ENCODE measurements at regions not wholly inside any gene's neighbourhood (a gene's known extent, or its start where the extent isn't known, plus 50 kb on each side); places are given as distances from the start of the nearest gene placed in this dataset.
"Not testable (repeated sequence)": the region's sequence is repeated elsewhere in the genome, so short reads cannot be mapped to it uniquely, and the experiment has no call there.

DNA sequence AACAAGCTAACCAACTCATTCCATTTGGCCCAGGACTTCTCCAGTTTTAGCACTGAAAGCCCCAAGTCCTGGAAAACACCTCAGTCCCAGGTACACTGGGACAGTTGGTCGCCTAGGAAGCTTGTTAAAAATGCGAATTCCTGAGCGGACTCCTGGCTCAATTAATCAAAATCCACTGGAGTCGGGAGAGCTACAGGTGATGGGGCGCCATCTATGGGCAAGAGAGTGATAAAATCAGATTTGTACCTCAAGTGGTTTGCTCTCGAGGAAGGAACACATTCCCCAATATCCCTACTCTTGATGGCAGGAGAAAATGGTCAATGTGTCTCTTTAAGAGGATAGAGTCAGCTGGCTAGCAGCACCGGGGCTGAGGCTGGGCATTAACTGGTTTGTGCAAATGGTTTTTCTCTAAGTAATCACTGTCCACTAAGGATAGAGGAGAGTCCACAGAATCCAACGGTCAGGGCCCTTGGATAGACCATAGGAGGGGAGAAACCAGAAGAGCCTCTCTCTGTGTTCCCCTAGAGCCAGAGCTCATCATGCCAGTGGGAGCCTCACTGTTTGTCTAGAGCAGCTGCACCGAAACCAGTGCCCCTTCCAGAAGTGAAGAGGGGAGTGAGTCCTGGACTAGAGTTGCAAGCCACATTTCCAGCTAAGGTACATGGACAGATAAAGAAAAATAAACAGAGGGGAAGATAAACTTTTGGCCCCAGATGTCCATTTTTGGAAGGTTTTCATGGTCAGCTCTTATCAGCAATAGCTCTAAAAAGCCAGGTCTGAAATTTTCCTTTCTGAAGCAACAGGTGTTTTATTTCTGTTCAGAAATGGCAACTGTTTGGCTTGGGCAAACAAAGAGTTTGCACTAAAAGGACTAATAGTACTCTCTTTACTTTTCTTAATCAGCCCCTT lies 148.5 kb downstream of the TENT5C start:
- peak; percentile 49 for DNase-seq (ENCODE audit: low spot score)

DNA sequence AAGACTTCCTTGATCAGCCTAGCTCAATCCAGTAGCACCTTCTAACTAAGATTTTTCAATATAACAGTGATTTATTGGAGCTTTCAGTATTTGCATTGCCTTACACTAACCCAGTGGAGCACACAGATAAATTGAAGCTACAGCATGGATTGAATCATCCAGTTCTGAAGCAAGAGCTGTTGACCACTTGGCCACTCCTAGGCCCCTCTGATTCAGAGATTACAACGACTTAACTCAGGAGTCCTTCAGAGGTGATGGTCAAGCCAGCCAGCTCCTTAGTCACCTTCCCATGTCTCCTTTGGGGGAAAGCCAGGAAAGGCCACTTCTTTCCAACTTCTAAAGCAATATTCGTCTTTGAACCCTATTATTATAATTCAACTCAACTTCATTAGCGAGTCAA lies 151.8 kb downstream of the TENT5C start:
- no peak for DNase-seq (ENCODE audit: low spot score)

DNA sequence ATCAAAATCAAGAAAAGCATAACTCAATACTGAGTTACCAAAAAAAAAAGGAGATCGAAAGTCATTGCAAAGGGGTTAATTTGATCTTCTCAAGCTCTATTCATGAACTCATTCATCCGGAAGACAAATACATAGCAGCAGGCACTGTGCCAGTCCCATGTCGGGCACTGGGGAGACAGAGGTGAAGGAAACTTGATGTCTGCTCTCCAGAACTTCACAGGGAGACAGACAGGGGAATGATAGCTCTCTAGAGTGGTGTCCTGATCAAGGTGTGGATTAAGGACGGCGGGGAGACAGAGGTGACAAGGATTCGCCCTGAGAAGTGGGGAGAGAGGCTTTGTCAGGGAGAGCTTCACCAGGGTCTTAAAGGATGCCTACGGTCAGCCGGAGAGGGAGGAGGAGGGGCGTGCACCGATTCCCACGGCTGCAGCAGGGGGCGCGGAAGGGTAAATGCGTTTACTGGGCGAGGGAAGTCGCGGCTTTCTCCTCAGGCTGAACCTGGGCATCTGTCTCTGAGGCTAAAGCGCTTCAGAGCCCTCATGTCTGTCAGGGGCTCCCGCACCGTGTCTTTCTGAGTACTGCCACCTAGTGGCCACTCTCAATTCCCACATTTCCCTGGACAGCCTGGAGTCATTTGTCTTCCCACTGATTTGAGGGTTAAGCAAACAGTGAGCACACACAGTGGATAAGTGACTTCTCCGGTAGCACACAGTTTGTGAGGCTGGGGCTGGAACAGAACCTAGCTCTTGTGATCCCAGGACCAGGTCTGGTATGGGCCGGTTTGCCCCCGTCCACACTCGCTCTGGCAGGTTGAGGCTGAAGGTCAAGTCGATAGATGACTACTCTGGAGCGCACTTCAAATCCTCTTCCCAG lies 152.8 kb downstream of the TENT5C start:
- DNase-seq (ENCODE audit: low spot score) = peak; percentile 78

DNA sequence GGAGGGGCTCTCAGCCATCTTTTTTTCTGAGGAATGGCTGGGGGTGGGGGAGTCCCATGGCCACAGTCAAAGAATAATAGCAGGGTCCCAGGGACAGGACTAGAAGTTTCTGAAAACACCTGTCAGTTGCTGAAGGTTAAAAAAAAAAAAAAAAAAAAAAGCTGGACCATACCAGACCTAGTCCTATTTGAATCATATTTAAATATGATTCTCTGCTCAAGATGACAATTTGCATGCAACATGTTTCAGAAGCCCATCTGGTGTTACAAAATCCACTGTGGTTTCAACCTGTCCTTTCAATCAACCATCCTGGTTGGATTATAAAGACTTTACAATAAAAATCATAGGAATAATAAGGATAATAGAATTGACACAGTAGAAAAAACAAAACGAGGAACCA lies 153.7 kb downstream of the TENT5C start:
- DNase-seq (ENCODE audit: low spot score) = no peak

DNA sequence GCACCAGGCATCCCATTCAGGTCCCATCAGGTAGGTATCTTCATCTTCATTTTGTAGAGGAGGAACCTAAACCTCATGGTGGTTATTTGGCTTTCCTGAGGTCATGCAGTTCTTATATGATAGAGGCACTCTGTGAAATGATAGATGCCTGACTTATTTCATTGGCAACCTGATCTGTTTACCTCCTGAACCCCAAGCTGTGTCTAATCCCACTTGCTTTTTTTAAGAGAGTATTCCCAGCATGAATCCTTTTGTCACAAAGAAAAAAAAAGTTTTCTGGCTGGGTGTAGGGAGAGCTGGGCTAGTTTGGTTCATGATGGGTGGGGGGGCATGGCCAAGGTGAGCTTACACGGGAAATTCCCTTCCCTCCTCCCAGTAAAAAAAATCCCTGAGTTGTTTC lies 154.2 kb downstream of the TENT5C start:
- no peak for DNase-seq (ENCODE audit: low spot score)

DNA sequence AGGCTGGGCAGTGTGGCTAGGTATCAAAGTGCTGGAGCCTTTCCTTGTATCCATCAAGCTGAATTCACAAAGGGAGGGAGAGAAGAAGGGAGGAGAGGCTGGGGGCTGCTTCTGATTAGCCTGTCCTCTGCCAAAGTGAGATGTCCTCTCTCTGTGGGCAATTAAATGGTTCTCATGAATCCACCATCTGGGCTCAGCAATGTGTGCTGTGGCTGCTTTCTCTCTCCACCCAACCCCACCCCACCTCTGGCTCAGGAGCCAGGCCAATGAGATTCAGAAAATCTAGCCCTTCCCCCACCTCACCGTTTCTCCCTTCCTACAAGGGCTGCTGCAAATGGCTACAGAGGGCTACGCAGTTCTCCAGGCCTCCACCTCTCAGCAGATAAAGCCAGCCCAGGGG lies 154.6 kb downstream of the TENT5C start:
- DNase-seq (ENCODE audit: low spot score) = no peak

DNA sequence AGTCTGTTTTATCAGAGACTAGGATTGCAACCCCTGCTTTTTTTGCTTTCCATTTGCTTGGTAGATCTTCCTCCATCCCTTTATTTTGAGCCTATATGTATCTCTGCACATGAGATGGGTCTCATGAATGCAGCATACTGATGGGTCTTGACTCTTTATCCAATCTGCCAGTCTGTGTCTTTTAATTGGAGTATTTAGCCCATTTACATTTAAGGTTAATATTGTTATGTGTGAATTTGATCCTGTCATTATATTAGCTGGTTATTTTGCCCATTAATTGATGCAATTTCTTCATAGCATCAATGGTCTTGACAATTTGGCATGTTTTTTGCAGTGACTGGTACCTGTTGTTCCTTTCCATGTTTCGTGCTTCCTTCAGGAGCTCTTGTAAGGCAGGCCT lies 161.7 kb downstream of the GDAP2 start:
- not testable (repeated sequence) for DNase-seq (ENCODE audit: low spot score)

DNA sequence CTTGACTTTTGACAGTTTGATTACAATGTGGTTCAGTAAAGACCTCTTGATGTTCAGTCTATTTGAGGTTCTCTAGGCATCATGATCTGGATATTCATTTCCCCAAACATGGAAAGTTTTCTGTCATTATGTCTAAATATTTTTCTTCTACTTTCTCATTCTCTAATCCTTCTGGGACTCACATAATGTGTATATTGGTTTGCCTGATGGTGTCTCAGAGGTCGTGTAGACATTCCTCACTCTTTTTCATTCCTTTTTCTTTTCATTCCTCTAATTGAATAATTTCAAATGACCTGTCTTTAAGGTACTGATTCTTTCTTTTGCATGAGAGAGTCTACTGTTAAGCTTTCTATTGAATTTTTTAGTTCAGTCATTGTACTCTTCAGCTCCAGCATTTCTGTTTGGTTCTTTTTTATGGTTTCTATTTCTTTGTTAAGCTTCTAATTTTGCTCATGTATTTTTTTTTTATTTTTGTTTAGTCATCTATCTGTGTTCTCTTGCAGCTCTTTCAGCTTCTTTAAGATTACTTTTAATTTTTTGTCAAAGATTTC lies 158.4 kb downstream of the GDAP2 start:
- no peak for DNase-seq (ENCODE audit: low spot score)

DNA sequence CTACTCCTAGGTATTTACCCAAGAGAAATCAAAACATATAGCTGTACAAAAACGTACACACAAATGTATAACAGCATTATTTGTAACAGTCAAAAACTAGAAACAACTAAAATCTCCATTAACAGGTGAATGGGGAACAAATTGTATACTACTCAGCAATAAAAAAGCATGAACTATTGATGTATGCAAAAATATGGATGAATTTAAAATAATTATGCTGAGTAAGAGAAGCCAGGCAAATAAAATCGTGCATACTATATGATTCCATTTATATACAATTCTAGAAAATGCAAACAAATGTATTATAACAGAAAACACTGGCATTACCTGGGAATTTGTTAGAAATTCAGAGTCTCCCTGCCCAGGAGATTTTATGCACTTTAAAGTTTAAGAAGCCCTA lies 150.1 kb downstream of the GDAP2 start:
- DNase-seq (ENCODE audit: low spot score) = no peak

DNA sequence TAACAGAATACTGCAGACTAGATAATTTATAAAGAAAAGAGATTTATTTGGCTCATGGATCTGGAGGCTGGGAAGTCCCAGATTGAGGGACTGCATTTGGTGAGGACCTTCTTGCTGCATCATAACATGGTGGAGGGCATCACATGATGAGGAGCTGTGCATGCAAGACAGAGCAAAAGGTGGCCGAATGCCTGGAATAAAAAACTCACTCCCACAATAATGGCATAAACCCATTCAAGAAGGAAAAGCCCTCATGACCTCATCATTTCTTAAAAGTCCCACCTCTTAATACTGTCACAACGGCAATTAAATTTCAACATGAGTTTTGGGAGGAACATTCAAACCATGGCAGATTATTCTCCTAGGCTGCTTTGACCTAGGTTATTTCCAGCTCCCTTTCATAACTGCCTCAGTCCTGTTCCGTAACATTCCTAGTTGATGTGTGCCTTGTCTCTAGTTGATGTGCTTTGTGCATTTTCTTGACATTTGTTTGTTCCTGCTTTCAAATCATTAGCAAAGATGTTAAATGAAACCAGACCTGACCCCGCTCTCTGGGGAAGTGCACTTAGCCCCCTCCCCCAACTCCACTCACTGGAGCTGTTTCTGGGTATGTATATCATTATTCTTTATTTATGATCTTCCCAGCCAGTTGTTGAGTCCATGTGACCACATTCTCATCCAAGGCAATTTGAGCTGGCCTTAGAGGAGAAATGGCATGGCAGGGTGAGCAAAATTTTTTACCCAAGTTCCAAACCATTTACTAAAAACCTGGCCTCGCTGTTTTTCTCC lies 148.5 kb downstream of the GDAP2 start:
- DNase-seq (ENCODE audit: low spot score) = no peak

DNA sequence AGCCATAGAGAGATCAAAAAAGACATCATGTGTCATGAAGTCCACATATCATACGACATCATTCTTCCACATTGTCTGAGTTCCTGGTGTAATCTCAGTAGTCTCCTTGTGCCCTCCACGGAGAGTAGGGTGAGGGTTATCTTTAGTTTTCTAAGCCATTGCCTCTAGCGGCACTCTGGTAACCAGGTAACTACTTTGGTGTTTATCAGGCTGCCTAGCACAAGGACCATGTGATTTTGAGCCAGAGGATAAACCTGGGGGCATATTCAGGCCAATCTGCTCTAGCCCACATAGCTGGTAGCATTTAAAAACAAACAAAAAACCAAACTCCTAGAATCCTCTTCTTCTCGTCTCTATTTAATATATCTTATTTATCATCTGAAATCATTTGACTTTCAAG lies 147.4 kb downstream of the GDAP2 start:
- DNase-seq (ENCODE audit: low spot score) = no peak

DNA sequence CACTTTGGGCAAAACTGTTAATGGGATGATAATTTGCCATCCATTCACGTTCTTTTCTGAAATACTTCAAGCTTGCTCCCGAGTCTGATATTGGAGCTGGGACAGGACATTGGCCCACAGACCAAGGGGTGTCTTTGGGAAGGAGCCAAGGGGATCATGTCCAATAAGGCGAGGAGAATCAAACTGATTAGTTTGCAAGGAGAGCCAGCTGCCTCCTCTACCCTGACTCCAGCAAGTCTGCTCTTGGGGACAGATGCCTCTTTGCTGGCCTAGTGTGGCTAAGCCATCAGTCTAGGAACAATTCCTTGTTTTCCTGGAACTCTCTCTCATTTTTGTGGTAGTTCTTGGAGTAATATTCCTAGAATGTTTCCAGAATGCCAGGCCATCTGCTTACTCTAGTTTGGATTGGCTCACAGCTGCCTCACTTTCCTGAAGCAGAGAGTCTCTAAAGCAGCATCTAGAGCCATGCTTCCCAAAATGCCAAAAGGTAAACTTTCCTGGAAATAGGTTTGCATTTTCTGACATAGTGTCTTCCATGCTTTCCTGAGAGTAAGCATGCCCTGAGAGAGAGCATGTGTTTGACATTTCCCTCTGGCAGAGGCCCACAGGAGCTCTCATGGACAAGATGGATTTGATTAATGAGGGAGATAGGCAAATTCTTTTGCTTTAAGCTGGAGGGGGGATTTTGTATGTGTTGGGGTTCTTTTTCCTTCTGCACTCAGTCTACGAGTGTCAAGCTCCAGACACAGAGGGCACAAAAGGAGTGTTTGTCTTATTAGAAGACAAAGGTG lies 145.6 kb downstream of the GDAP2 start:
- no peak for DNase-seq (ENCODE audit: low spot score)

DNA sequence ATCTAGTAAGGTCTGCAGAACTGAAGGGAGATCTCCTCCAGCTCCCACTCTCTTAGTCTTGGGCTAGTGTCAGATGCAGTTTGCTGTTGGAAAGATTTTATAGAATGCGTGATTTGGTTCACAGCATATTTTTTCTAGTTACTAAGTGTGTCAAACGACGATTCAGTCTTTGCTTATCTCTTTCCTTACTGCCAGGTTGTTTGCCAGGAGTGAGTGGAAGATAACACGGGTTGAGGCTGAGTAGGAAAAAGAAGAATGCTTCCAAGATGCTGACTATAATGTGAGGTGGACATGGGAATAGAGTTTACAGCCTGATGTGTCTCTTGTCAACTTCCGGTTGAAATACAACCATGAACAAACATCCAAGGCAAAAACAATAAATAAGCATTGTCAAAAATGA lies 141.4 kb downstream of the GDAP2 start:
- no peak for DNase-seq (ENCODE audit: low spot score)

DNA sequence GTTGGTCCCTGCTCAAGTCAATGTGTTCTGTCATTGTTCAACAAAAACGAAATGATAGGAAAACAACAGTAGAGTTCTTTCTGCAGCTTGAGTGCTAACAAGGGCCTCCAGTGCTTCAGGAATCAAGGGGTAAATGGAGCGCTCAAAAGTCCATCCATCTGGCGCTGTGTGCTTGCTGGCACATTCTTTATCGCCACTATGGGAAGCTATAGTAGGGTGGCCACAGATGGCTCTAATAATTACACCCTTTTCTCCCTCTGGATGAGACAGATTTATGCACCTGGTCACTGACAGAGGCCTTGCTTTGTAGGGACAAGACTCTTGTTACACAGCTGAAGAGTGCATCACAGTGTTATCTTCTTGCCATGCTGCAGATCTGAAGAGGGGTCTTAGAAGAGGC lies 136.0 kb downstream of the GDAP2 start:
- no peak for DNase-seq (ENCODE audit: low spot score)

DNA sequence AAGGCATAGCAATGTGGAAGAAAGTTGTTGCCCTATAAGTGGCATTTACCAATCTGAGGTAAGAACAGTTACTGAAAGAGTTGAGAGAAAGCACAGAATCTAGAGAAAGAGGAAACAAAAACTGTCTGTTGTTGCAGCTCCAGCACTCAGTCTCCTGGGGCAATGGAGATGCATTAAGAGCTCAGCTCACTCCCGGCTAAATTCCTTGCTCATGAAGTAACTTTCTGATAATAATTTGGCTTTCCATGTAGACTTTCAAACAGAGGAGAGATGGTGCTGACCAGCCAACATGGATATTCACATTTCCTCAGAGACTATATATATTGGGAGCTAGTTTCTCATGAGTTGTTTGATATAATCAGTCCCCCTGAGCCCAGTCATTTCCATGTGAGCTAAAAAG lies 135.3 kb downstream of the GDAP2 start:
- DNase-seq (ENCODE audit: low spot score) = no peak

DNA sequence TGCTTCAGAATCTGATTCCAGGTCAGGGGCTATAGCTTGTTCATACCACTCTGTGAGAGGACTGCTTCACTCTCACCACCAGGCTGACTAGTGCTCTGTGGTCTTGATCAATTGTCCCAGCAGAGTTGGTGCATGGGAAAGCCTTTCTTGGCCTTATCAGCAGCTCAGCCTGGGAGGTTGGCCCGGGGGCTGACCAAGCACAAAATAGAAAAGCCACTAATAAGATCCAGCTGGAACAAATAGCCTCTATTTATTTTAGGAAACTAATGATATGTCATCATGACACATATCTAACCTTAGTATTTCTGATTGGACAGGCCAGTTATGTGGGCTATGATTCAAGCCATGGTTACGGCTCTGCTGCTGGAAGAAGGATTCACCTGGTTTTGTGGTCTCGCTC lies 134.2 kb downstream of the GDAP2 start:
- DNase-seq (ENCODE audit: low spot score) = no peak

DNA sequence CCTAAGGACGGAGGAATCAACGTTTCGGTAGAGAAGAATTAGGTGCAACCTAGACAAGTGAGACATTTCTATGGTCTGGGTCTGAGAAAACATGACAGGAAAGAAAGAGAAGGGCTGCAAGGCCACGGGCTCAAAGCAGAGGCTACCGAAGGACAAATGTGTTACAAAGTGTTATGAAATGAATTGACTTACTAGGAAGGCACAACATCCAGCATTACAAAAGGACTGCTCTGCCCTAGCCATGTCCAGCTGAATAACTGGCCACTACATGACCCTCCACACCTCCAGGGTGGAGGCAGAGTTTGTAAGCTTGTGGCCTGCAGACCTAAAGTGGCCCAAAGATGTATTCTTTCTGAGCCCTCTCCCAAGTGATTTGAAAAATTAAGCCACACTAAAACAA lies 133.6 kb downstream of the GDAP2 start:
- DNase-seq (ENCODE audit: low spot score) = no peak

DNA sequence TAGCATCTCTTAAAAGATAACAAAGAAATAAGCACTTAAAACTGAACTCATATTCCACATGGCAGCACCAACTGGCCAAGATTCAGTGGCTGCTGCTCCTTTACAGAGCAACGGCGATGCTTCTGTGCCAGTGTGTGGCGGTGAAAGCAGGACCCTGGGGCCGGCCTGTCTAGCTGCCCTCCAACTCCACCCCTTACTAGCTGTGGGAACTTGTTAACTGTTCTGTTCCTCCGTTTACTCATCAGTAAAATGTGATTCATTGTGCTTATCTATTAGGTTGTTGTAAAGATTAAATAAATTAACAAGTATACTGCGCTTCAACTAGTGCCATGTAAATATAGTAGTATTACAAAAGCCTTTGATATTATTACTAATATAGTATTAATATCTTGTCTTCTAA lies 133.2 kb downstream of the GDAP2 start:
- no peak for DNase-seq (ENCODE audit: low spot score)

DNA sequence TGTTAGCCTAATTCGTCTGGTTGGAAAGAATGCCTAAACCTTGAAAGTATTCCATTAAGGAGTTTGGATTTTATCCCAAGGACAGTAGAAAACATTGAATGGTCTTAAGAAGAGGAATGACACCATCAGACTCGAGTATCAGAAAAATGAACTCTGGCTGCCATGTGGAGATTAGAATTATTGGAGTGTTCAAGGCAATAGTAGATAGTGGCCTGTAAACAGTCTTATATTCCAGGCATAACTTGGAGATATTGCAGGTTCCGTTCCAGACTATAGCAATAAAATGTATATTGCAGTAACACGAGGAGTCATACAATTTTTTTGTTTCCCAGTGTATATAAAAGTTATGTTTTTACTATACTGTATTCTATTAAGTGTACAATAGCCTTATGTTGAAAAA lies 130.9 kb downstream of the GDAP2 start:
- DNase-seq (ENCODE audit: low spot score) = no peak

DNA sequence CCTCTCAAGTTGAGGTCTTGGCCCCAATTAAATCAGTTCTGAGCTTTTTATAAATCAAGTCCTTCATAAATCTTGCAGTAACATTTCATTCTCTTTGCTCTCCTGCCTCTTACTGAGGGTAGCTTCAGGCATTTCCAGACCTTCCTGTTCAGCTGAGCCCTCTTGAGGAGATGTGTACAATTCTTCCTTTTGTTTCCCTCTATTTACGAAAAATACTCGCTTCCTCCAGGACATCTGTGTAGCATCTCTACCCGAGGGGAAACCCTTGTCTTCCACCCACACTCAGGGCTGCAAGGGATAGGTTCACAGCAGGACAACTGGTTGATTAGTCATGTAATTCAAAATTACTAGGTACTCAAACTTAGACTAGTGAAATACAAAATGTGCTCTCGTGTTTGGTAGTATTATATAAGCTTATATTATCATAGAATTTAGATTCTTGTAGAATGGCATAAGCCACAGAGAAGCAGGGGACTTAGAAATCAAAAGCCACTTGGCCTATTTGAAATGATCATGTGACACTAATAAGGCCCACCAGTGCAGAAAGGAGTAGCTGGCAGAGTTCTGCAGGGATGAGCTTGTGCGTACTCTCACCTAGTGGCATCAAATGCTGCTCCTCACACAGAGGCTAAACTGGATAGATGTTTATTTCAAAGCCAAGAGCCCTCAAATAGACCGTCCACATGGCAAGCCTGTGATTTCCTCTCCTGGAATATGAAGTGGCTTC lies 126.7 kb downstream of the GDAP2 start:
- no peak for DNase-seq (ENCODE audit: low spot score)

DNA sequence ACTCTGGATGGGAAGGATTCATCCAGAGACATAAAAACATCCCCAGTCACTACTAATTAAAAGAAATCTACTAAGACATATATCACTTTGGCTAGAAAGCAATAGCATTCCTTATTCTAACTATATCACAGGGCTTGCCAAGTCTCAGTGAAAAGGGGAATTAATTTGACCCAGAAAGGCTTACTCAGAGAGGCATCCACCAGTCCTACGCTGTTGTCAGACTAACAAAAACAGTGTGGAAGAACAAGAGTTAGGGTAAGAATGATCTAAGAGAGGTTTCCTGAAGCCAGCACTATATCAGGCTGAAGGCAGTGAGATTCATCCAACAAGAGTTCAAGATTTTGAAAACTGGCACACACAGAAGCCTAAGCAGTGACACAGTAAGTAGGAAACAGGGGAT lies 126.1 kb downstream of the GDAP2 start:
- no peak for DNase-seq (ENCODE audit: low spot score)
